Breast epithelium (tissue), 3 donors: ENCODE measurements at regions not wholly inside any gene's neighbourhood (a gene's known extent, or its start where the extent isn't known, plus 50 kb on each side); places are given as distances from the start of the nearest gene placed in this dataset.

Experiments used
- CTCF ChIP-seq, 3 donors: fragments of 450-650 bp; IDR thresholded peaks; one replicate each; pipeline ENCODE4 v1.5.1; 2016 to 2017; ENCODE audit warnings: antibody characterized with exemption in 3 of 3, mild to moderate bottlenecking in 3 of 3, moderate library complexity in 3 of 3
- POLR2A ChIP-seq: fragments of 450-650 bp; IDR thresholded peaks from one replicate; pipeline ENCODE4 v1.6.1; 2016; ENCODE audit warnings: antibody characterized with exemption, mild to moderate bottlenecking, moderate library complexity
- POLR2AphosphoS5 ChIP-seq, 3 donors: sonication (generic); formaldehyde crosslinking; IDR thresholded peaks; one replicate each; pipeline ENCODE4 v1.6.1; 2017; ENCODE audit warnings: antibody characterized with exemption in 3 of 3

- TF ChIP-seq CTCF (IDR thresholded peaks at IDR 0.05), result no peak
- TF ChIP-seq POLR2A, result no peak
- TF ChIP-seq POLR2AphosphoS5 (IDR thresholded peaks at IDR 0.05), result no peak
Observed at GRCh38 chr10:129285459-129285858, 181.6 kb upstream of the MGMT start.
